PC-9 (cell line): ENCODE measurements at regions not wholly inside any gene's neighbourhood (a gene's known extent, or its start where the extent isn't known, plus 50 kb on each side); places are given as distances from the start of the nearest gene placed in this dataset.

Experiments
- BruUV-seq: library from RNA; stranded (reverse); fragments of 400-500 nt; replicated peaks from 2 replicates; lab custom pipeline; 2021; lab: Mats Ljungman, UMichigan
- CTCF ChIA-PET: fragments of 300-600 bp; sonication (Branson Sonifier 250); formaldehyde crosslinking; loops from one replicate; lab custom pipeline; 2022; ENCODE audit warnings: antibody characterized with exemption; lab: Charles Lee
- POLR2A ChIA-PET: fragments of 300-600 bp; sonication (Branson Sonifier 250); formaldehyde crosslinking; loops from one replicate; lab custom pipeline; 2022; ENCODE audit warnings: antibody characterized with exemption; ENCODE audit not compliant: unreplicated experiment; lab: Charles Lee
- DNase-seq, 2 experiments: peaks; one replicate each; pipeline versions ENCODE4 v3.0.0 to v3.0.0-alpha.2; 2015 to 2022; ENCODE audit warnings: mixed read lengths in 1 of 2
- H2AFZ ChIP-seq: fragments of 200-600 bp; sonication (generic); 2 replicates; pipeline ENCODE4 v1.8.1; 2017; ENCODE audit warnings: antibody characterized with exemption
- H3F3A ChIP-seq: fragments of 200-600 bp; sonication (generic); 2 replicates; pipeline ENCODE4 v1.8.1; 2017; ENCODE audit warnings: antibody characterized with exemption, mild to moderate bottlenecking, low read depth; ENCODE audit not compliant: insufficient read depth
- H3K27ac ChIP-seq: fragments of 200-600 bp; sonication (generic); 2 replicates; pipeline ENCODE4 v1.6.1; 2016; ENCODE audit warnings: mixed run types
- H3K27me3 ChIP-seq: fragments of 200-600 bp; sonication (generic); 2 replicates; pipeline ENCODE4 v1.6.1; 2016; ENCODE audit warnings: low read depth, mixed run types; ENCODE audit not compliant: insufficient read depth
- H3K36me3 ChIP-seq: fragments of 200-600 bp; sonication (generic); 2 replicates; pipeline ENCODE4 v1.6.1; 2016; ENCODE audit warnings: low read depth, mixed run types
- H3K4me1 ChIP-seq: fragments of 200-600 bp; sonication (generic); replicated peaks from 2 replicates; pipeline ENCODE4 v1.6.1; 2016; ENCODE audit warnings: mixed run types; ENCODE audit not compliant: insufficient read depth
- H3K4me2 ChIP-seq: fragments of 200-600 bp; sonication (generic); 2 replicates; pipeline ENCODE4 v1.6.1; 2017; ENCODE audit warnings: mixed run types
- H3K4me3 ChIP-seq: fragments of 200-600 bp; sonication (generic); 2 replicates; pipeline ENCODE4 v1.6.1; 2016; ENCODE audit warnings: mixed run types
- H3K79me2 ChIP-seq: fragments of 200-600 bp; sonication (generic); 2 replicates; pipeline ENCODE4 v1.6.1; 2017; ENCODE audit warnings: low read depth, mixed run types
- H3K9me2 ChIP-seq: fragments of 200-600 bp; sonication (generic); 2 replicates; pipeline ENCODE4 v1.8.1; 2017; ENCODE audit warnings: mild to moderate bottlenecking; ENCODE audit not compliant: insufficient read depth
- H3K9me3 ChIP-seq: fragments of 200-600 bp; sonication (generic); 2 replicates; pipeline ENCODE4 v1.8.1; 2016; ENCODE audit warnings: low read depth; ENCODE audit not compliant: insufficient read depth
- H4K20me1 ChIP-seq: fragments of 200-600 bp; sonication (generic); 2 replicates; pipeline ENCODE4 v1.8.1; 2017; ENCODE audit not compliant: insufficient read depth
- CTCF ChIP-seq: fragments of 200-600 bp; sonication (generic); conservative IDR thresholded peaks from 2 replicates; pipeline ENCODE4 v1.6.1; 2017; ENCODE audit warnings: mixed run types, antibody characterized with exemption, mild to moderate bottlenecking, moderate library complexity
- EZH2 ChIP-seq: fragments of 200-600 bp; sonication (generic); IDR thresholded peaks from 2 replicates; pipeline ENCODE4 v1.8.0; 2017; ENCODE audit warnings: antibody characterized with exemption, low read depth
- intact Hi-C: fragments of 100-400 bp; cut with micrococcal nuclease; formaldehyde crosslinking; loops from one replicate; pipeline ENCODE4 v1.10.0; 2022; ENCODE audit not compliant: unreplicated experiment

GRCh38 chr10:131435232-131435631 is 123.7 kb upstream of the TCERG1L start:
- Histone ChIP-seq H3K9me3 (no peaks in the 10 kb centered on the region), H3K4me3 (no peak overlapping the region), H3K79me2 (no peaks in the 10 kb centered on the region), H3K27me3 (peaks cover 93% of the 10 kb centered on the region), H3K4me1 (no peaks in the 10 kb centered on the region), H3K4me2 (no peak overlapping the region), H4K20me1 (no peaks in the 10 kb centered on the region), H3K36me3 (no peaks in the 10 kb centered on the region), H2AFZ (no peak overlapping the region), H3K27ac (no peak overlapping the region), H3K9me2 (no peaks in the 10 kb centered on the region), H3F3A (no peaks in the 10 kb centered on the region)
- ChIA-PET POLR2A (no interaction called here), CTCF (no interaction called here)
- intact Hi-C loops: no loop called here
- BruUV-seq: no TSS peak
- no peak for DNase-seq
- TF ChIP-seq CTCF (no peak), EZH2 (no peak)

GRCh38 chr10:131435760-131436457 is 124.4 kb upstream of the TCERG1L start:
- Histone ChIP-seq H4K20me1 (no peaks in the 10 kb centered on the region), H3K79me2 (no peaks in the 10 kb centered on the region), H2AFZ (no peak overlapping the region), H3K4me2 (no peak overlapping the region), H3K27me3 (peaks cover 93% of the 10 kb centered on the region), H3K27ac (no peak overlapping the region), H3K4me3 (no peak overlapping the region), H3F3A (no peaks in the 10 kb centered on the region), H3K9me3 (no peaks in the 10 kb centered on the region), H3K36me3 (no peaks in the 10 kb centered on the region), H3K4me1 (no peaks in the 10 kb centered on the region), H3K9me2 (no peaks in the 10 kb centered on the region)
- POLR2A ChIA-PET: no interaction called here
- DNase-seq: no peak
- TF ChIP-seq EZH2 (no peak), CTCF (no peak)
- intact Hi-C loops: no loop called here
- no TSS peak for BruUV-seq
- CTCF ChIA-PET: no interaction called here

- no peaks in the 10 kb centered on the region for H3K4me1 ChIP-seq
- TF ChIP-seq CTCF (no peak), EZH2 (no peak)
- H3F3A ChIP-seq: no peaks in the 10 kb centered on the region
- H3K9me3 ChIP-seq: no peaks in the 10 kb centered on the region
- H4K20me1 ChIP-seq: no peaks in the 10 kb centered on the region
- POLR2A ChIA-PET: no interaction called here
- no peak overlapping the region for H3K27ac ChIP-seq
- no peaks in the 10 kb centered on the region for H3K36me3 ChIP-seq
- CTCF ChIA-PET: no interaction called here
- intact Hi-C loops: no loop called here
- no TSS peak for BruUV-seq
- no peak overlapping the region for H2AFZ ChIP-seq
- no peak overlapping the region for H3K4me2 ChIP-seq
- H3K4me3 ChIP-seq: no peak overlapping the region
- no peak for DNase-seq
- no peaks in the 10 kb centered on the region for H3K9me2 ChIP-seq
- peaks cover 94% of the 10 kb centered on the region for H3K27me3 ChIP-seq
- no peaks in the 10 kb centered on the region for H3K79me2 ChIP-seq
These were observed 124.9 kb upstream of the TCERG1L start for GRCh38 chr10:131436458-131436857.
